DMS 273 (cell line): ENCODE measurements at regions not wholly inside any gene's neighbourhood (a gene's known extent, or its start where the extent isn't known, plus 50 kb on each side); places are given as distances from the start of the nearest gene placed in this dataset.
"Not testable (repeated sequence)": the region's sequence is repeated elsewhere in the genome, so short reads cannot be mapped to it uniquely, and the experiment has no call there.

ENCODE experiments used
- DNase-seq: peaks from one replicate; lab custom pipeline; 2025; ENCODE audit not compliant: unreplicated experiment; lab: John Stamatoyannopoulos, UW

- DNase-seq: no peak
These were observed 139.8 kb upstream of the UBE2E3 start for GRCh38 chr2:180840641-180841040.

GRCh38 chr2:180829836-180830235, 150.6 kb upstream of the UBE2E3 start:
- DNase-seq: no peak

DNA sequence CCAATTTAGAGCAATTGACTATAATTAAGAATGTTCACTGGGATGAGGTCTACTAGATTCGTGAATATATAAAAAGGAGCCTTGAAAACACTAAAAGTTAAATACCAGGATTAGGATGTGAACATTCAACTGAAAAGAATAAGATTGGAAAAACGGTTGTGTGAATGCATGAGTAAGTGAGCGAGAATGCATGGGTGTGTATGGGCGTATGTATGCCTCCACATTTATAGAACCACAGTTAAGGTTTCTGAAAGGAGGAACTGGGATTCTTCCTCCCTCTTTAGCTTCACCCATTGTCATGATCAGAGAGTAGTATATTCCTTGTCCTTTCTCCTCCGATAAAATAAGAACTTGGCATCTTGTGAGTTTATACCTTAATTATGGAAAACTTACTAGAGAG, 151.1 kb upstream of the UBE2E3 start:
- DNase-seq: no peak

- no peak for DNase-seq
These were observed 151.6 kb upstream of the UBE2E3 start for GRCh38 chr2:180828756-180829155.

- no peak for DNase-seq
These were observed 156.8 kb upstream of the UBE2E3 start for GRCh38 chr2:180823546-180824141.

DNA sequence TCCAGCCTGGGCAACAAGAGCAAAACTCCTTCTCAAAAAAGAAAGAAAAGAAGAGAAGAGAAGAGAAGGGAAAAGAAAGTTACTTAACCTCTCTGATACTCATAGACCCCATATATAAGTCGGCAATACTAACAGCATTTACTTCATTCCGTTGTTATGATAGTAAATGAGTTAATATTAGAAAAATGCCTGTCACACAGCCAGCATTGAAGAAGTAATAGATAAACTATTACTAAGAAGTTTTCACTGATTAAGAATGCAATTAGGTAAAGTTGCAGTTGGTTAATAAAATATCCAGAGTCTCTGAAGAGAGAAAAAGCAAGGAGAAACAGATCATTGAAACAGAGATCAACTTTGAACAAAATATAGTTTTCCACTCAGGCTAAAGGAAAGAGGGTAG, 161.3 kb upstream of the UBE2E3 start:
- no peak for DNase-seq

DNA sequence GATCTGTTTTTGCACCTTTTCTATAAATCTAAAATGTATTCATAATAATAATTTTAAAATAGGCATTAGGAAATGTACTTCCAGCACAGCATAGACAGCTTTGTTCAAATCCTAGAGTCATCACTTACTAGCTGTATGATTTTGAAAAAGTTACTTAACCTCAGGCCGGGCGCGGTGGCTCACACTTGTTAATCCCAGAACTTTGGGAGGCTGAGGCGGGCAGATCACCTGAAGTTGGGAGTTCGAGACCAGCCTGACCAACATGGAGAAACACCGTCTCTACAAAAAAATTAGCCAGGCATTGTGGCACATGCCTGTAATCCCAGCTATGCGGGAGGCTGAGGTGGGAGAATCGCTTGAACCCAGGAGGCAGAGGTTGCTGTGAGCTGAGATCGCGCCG, 161.7 kb upstream of the UBE2E3 start:
- not testable (repeated sequence) for DNase-seq

DNA sequence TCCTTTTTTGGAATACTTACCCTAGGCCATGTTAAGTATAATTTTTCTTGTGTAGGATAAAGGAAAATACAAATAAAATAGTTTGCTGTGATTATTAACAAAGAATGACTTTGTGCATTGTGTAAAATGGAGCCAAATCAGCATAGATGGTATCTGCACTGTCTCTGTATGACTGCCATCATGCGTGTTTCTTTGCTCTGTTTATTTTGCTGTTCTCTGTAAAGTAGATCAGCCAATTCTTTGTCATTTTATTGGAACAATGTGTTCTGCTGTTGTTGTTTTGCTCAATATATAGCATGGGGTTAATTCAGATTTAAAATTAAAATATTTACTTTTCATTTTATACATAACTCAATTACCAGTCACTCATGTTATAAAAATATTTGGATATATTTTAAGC, 181.3 kb upstream of the UBE2E3 start:
- no peak for DNase-seq

DNA sequence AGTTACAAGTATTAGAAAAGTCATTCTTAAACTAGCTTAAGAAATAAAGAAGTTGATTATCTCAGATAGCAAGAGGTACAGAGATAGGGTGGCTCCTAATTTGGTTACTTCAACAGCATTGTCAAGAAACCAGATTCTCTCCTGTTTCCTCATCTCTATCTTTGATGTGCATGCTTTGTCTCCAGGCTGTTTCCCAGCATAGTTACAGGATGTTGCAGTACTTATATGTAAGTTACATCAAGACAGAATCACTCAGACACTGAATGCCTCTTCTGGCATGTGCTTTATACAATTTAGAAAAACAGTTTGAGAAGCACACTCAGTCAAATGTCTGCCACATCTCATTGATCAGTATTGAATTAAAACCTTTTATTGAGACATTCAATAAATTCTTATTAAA, 189.5 kb upstream of the UBE2E3 start:
- no peak for DNase-seq

DNA sequence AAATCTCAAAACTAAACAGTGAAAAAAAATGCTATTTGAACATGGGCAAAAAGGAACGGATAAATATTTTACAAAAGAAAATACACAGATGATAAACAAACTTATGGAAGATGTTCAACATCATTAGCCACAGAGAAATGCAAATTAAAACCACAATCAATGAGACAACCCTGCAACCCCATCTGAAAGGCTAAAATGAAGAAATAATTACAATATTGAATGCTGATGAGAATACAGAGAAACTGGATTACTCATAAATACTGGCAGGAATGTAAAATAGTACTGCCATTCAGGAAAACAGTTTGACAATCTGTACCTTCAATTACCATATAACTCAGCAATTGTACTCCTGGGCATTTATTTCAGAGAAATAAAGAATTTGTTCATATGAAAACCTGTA, 193.1 kb upstream of the UBE2E3 start:
- DNase-seq: no peak

GRCh38 chr2:180781276-180781675, 199.1 kb upstream of the UBE2E3 start:
- no peak for DNase-seq

DNA sequence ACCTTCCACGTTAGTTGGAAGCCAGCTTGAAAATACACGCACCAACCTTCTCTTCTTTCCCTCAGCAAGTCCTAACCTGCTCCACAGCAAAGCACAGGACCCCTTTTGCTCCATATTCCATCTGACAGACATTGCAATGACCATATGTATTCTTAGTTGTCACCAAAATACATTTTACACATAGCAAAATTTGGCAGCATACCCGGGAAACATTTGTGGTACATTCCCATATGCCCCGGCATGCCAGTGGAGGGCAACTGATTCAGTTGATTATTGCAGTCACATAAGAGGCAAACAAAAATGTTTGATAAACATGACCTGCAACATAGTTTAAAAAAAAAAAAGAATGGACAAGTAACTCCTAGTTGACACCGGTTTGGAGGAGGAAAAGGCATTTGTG, 202.1 kb upstream of the UBE2E3 start:
- peak; percentile 71 for DNase-seq

DNA sequence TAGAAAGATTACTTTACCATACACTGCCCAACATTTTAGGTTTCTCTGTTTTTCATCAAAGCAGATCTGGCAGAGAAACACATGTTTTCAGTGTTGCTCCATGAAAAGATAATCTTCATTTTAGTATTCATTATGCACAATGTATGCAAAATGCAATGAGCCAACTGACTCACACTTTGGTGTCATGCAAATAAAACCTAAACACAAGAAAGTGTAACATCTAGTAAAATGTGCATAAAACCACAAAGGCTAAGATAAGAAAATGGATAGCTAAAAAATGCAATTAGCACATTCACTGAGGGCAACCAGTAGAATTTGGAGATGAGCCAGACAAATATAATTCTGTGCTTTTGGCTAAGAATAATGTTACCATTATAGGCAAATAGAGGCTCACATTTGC, 203.5 kb upstream of the UBE2E3 start:
- peak; percentile 30 for DNase-seq

DNA sequence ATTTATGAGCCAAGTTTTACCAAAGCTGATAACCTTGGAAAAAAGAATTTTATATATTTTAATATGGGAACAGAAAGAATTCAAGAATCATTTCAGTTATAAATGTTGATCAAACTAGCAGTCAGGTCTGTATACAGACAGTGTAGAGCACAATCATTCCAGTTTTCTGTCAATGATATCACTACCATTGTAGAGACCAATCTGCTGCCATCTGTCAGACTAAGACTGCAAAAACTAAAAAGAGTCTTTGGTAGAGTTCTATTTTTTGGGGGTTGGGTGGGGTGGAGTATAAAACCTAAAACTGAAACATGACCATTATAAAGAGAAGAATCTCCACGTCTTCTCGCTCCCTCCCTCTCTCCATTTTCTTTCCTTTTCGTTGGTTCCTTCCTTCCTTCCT, 204.7 kb upstream of the UBE2E3 start:
- peak; percentile 67 for DNase-seq

DNA sequence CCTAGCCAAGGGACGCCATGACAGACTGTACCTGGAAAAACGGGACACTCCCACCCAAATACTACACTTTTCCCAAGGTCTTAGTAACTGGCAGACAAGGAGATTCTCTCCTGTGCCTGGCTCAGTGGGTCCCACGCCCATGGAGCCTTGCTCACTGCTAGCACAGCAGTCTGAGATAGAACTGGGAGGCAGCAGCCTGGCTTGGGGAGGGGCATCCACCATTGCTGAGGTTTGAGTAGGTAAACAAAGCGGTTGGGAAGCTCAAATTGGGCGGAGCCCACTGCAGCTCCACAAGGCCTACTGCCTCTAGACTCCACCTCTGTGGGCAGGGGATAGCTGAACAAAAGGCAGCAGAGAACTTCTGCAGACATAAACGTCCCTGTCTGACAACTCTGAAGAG, 215.1 kb upstream of the UBE2E3 start:
- not testable (repeated sequence) for DNase-seq

GRCh38 chr2:180763263-180763989, 217.0 kb upstream of the UBE2E3 start:
- DNase-seq: no peak

DNA sequence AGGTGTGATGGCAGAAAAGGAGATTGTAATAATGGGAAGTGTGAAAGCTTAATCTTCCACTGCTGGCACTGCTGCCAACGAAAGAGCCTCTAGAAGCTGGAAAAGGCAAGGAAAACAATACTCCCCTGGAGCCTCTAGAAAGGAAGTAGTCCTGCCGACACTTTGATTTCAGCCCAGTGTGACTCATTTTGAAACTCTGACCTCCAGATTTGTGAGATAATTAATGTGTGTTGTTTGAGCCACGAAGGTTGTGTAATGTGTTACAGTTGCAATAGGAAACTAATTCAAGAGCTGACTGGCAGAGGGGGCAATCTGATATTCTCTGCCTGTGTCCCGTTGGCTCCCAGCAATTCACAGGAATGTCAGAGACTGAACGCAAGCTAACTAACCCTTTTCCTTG, 219.2 kb upstream of the UBE2E3 start:
- no peak for DNase-seq

- DNase-seq: no peak
These were observed 220.8 kb upstream of the UBE2E3 start for GRCh38 chr2:180759631-180760030.

DNA sequence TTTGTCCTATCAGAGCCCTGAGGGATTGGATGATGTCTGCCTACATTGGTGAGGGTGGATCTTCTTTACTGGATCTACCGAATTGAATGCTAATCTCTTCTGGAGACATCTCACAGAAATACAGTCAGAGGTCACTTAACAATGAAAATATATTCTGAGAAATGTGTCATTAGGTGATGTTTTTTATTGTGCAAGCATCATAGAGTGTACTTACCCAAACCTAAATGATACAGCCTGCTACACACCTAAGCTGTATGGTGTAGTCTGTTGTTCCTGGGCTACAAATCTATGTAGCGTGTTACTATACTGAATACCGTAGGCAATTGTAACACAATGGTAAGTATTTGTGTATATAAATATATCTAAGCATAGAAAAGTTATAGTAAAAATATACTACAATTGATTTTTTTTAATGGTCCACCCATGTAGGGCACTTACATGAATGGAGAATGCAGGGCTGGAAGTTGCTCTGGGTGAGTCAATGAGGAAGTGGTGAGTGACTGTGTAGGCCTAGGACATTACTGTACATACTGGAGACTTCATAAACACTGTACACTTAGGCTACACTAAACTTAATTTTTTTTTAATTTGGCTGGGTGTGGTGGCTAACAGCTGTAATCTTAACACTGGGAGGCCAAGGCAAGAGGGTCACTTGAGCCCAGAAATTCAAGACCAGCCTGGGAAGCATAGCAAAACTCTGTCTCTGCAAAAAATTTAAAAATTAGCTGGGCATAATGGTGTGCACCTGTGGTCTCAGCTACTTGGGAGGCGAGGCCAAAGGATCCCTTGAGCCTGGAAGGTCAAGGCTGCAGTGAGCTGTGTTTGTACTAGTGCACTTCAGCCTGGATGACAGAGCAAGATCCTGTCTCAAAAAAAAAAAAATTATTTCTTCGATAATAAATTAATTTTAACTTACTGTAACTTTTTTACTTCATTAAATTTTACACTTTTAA, 226.3 kb upstream of the UBE2E3 start:
- DNase-seq: no peak

- DNase-seq: no peak
These were observed 229.0 kb upstream of the UBE2E3 start for GRCh38 chr2:180751306-180751920.

- DNase-seq: peak; percentile 34
These were observed 232.7 kb upstream of the UBE2E3 start for GRCh38 chr2:180747728-180748127.
